IPS-18a (cell line): ENCODE measurements at regions not wholly inside any gene's neighbourhood (a gene's known extent, or its start where the extent isn't known, plus 50 kb on each side); places are given as distances from the start of the nearest gene placed in this dataset.

ENCODE experiments used
- H3K27ac ChIP-seq: one replicate; pipeline ENCODE4 v1.5.1; 2013; ENCODE audit warnings: low read length
- H3K27me3 ChIP-seq: one replicate; pipeline ENCODE4 v1.6.1; 2013; ENCODE audit warnings: mild to moderate bottlenecking, low read length; ENCODE audit not compliant: control insufficient read depth, insufficient read depth
- H3K36me3 ChIP-seq: one replicate; pipeline ENCODE4 v1.6.1; 2013; ENCODE audit warnings: low read depth, low read length; ENCODE audit not compliant: control insufficient read depth
- H3K4me1 ChIP-seq: one replicate; pipeline ENCODE4 v1.6.1; 2013; ENCODE audit warnings: low read depth, low read length; ENCODE audit not compliant: control insufficient read depth
- H3K4me3 ChIP-seq: one replicate; pipeline ENCODE4 v1.5.1; 2013; ENCODE audit warnings: low read length
- H3K9ac ChIP-seq: one replicate; pipeline ENCODE4 v1.6.1; 2013; ENCODE audit warnings: mild to moderate bottlenecking, low read length, moderate library complexity
- H3K9me3 ChIP-seq: one replicate; pipeline ENCODE4 v1.6.1; 2013; ENCODE audit warnings: low read depth, low read length; ENCODE audit not compliant: control insufficient read depth

- Histone ChIP-seq H3K27me3 (no peaks in the 10 kb centered on the region), H3K4me3 (no peak overlapping the region), H3K27ac (no peak overlapping the region), H3K4me1 (peaks cover 19% of the 10 kb centered on the region), H3K36me3 (no peaks in the 10 kb centered on the region), H3K9ac (no peak overlapping the region), H3K9me3 (no peaks in the 10 kb centered on the region)
These were observed 77.6 kb upstream of the IRX1 start for GRCh38 chr5:3518051-3518450.

GRCh38 chr5:3517348-3517747 lies 78.3 kb upstream of the IRX1 start:
- no peaks in the 10 kb centered on the region for H3K27me3 ChIP-seq
- no peaks in the 10 kb centered on the region for H3K9me3 ChIP-seq
- H3K9ac ChIP-seq, result no peak overlapping the region
- H3K4me3 ChIP-seq, result no peak overlapping the region
- H3K27ac ChIP-seq, result no peak overlapping the region
- H3K4me1 ChIP-seq, result peaks cover 19% of the 10 kb centered on the region
- H3K36me3 ChIP-seq, result no peaks in the 10 kb centered on the region

GRCh38 chr5:3512361-3513095 lies 83.1 kb upstream of the IRX1 start:
- Histone ChIP-seq H3K4me3 (no peak overlapping the region), H3K4me1 (peaks cover 27% of the 10 kb centered on the region), H3K9ac (no peak overlapping the region), H3K27ac (no peak overlapping the region), H3K9me3 (peaks cover 6% of the 10 kb centered on the region), H3K27me3 (no peaks in the 10 kb centered on the region), H3K36me3 (no peaks in the 10 kb centered on the region)

- Histone ChIP-seq H3K27ac (no peak overlapping the region), H3K27me3 (no peaks in the 10 kb centered on the region), H3K4me3 (no peak overlapping the region), H3K9ac (no peak overlapping the region), H3K9me3 (peaks cover 6% of the 10 kb centered on the region), H3K36me3 (no peaks in the 10 kb centered on the region), H3K4me1 (peaks cover 21% of the 10 kb centered on the region)
These were observed 83.7 kb upstream of the IRX1 start for GRCh38 chr5:3511934-3512333.

GRCh38 chr5:3511519-3511918 lies 84.1 kb upstream of the IRX1 start:
- peaks cover 6% of the 10 kb centered on the region for H3K9me3 ChIP-seq
- no peak overlapping the region for H3K4me3 ChIP-seq
- no peak overlapping the region for H3K27ac ChIP-seq
- H3K4me1 ChIP-seq, result peaks cover 17% of the 10 kb centered on the region
- H3K27me3 ChIP-seq, result no peaks in the 10 kb centered on the region
- no peaks in the 10 kb centered on the region for H3K36me3 ChIP-seq
- no peak overlapping the region for H3K9ac ChIP-seq

DNA sequence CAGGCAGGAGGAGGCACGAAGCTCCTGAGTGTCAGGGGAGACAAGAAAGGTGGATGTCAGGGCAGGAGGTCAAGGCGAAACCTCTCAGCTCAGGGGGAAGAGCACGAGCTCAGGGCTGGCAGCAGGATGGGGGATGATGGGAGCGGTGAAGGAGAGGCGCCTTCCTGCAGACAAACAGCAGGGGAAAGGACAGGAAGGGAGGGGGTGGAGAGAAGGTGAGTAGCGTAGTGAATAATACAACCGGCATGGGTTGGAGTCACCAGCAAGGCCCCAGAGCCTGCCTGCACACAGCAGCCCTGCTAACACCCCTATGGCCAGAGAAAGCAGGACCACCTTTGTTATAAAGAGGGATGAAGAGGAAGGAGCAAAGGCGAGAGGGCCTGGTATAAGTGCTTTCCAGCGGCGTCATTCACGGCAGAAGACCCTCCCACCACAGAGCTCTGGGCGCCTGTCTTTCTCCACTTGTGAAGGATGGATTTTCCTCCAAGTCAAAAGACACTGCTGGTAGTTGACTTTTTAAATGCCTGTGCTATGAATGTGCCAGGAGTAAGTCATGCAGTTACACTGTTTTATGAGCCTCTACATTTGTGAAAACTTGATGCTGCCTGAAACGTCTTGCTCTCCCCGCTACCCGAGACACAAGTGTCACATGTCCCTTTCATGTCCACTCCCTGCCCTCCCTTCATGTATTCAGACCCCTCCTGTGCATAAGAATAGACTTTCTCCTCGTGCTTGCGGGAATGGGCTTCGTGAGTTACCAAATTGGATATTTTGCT lies 84.8 kb upstream of the IRX1 start:
- no peak overlapping the region for H3K9ac ChIP-seq
- no peaks in the 10 kb centered on the region for H3K27me3 ChIP-seq
- peaks cover 6% of the 10 kb centered on the region for H3K9me3 ChIP-seq
- H3K4me1 ChIP-seq, result peaks cover 15% of the 10 kb centered on the region
- no peak overlapping the region for H3K4me3 ChIP-seq
- no peaks in the 10 kb centered on the region for H3K36me3 ChIP-seq
- no peak overlapping the region for H3K27ac ChIP-seq

- Histone ChIP-seq H3K27me3 (no peaks in the 10 kb centered on the region), H3K27ac (no peak overlapping the region), H3K9me3 (peaks cover 6% of the 10 kb centered on the region), H3K36me3 (no peaks in the 10 kb centered on the region), H3K4me3 (no peak overlapping the region), H3K9ac (no peak overlapping the region), H3K4me1 (peaks cover 15% of the 10 kb centered on the region)
These were observed 86.3 kb upstream of the IRX1 start for GRCh38 chr5:3509290-3509689.

DNA sequence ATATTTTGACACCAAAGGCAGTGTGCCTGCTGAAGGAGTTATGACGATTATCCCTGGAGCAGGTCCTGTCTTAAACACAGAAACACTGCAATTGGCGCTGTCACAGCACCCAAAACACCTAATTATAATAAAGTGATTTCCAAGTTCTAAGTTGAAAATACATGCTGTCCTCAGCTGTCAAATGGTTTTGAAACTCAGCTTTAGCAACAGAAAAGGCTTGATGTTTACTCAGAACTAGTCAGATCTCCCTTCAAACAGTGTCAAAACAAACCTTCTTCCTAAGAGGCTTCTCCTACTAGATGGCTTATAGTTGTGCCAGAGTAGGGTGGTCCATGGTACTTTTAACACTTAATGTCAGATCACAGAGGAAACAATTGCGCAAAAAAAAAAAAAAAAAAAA lies 87.2 kb upstream of the IRX1 start:
- no peak overlapping the region for H3K4me3 ChIP-seq
- no peak overlapping the region for H3K9ac ChIP-seq
- no peak overlapping the region for H3K27ac ChIP-seq
- peaks cover 6% of the 10 kb centered on the region for H3K9me3 ChIP-seq
- peaks cover 15% of the 10 kb centered on the region for H3K4me1 ChIP-seq
- no peaks in the 10 kb centered on the region for H3K36me3 ChIP-seq
- H3K27me3 ChIP-seq, result no peaks in the 10 kb centered on the region

DNA sequence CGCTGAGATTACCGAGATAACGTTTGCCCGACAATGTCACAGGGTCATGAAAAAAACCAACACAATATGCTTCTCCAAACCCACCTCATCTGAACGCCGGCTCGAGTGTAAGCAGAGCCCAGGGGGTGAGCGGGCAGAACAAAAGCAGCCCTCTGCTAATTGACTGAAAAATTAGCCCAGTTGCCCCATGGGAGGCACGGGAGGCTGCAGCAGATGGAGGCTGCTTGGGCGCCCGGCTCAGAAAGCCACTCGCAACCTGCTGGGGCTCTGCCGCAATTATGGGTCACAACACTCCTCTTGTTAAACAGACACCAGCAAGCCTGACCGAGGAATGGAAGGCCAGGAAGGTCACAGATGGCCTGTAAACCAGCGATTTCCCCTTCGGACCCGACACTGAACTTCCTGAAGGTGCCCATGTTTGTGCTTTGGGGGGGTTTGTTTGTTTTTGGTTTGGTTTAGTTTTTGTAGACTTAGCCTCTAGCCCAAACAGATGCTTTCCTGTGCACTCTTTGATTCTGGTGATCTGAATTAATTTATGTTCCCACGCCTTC lies 104.6 kb upstream of the IRX1 start:
- Histone ChIP-seq H3K9me3 (no peaks in the 10 kb centered on the region), H3K9ac (no peak overlapping the region), H3K27ac (no peak overlapping the region), H3K27me3 (no peaks in the 10 kb centered on the region), H3K4me3 (no peak overlapping the region), H3K4me1 (no peaks in the 10 kb centered on the region), H3K36me3 (no peaks in the 10 kb centered on the region)

DNA sequence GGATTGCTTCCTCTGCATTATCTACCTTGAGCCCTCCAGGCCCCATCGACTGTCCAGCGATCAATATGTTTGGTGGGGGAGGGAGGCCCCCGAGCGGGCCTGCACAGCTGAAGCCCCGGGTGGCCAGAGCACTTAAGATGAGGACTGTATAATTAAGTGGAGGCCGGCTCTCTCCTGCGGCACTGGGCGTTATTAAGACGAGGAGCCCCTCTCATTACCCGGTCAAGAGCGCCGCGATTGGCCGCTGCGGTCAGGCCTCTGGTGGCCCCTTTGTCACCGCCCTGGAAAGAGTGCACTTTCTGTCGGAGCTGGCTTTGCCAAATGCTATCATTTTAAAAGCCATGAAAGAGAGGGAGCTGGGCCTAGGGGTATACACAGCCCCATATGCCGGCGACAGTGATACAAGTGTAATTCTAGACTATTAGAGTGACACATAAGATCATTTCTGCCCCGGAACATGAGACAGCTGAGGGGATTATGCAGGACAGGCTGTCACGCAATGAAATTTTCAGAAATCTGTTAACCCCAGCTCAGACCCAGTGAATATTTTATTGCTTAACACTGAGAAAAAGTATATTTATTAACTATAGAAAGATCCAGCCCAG lies 106.3 kb upstream of the IRX1 start:
- no peak overlapping the region for H3K9ac ChIP-seq
- no peak overlapping the region for H3K4me3 ChIP-seq
- no peaks in the 10 kb centered on the region for H3K9me3 ChIP-seq
- no peaks in the 10 kb centered on the region for H3K4me1 ChIP-seq
- no peaks in the 10 kb centered on the region for H3K36me3 ChIP-seq
- no peaks in the 10 kb centered on the region for H3K27me3 ChIP-seq
- no peak overlapping the region for H3K27ac ChIP-seq

DNA sequence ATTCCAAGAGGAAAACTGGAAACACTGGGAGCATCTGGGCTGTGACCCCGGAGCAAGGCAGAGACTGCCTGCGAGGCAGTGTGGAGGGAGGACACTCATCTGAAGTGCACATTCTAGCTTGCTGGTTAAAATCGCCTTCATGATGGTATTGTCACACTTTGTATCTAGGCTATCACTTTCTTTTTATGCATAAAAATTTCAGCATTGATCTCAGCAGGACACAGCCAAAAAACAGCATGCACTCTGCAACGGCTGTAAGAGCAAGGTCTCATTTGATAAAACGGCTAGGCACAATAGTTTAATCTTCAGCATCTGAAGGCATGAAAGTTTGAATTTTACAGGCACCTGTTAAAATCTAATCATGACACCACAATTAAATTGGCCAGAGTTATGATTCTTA lies 110.8 kb upstream of the IRX1 start:
- Histone ChIP-seq H3K9ac (no peak overlapping the region), H3K4me1 (no peaks in the 10 kb centered on the region), H3K4me3 (no peak overlapping the region), H3K27me3 (no peaks in the 10 kb centered on the region), H3K9me3 (no peaks in the 10 kb centered on the region), H3K36me3 (no peaks in the 10 kb centered on the region), H3K27ac (no peak overlapping the region)
